Endothelial cell (in vitro differentiated cells): ENCODE measurements at regions not wholly inside any gene's neighbourhood (a gene's known extent, or its start where the extent isn't known, plus 50 kb on each side); places are given as distances from the start of the nearest gene placed in this dataset.

Experiments
- DNase-seq: peaks from one replicate; pipeline ENCODE4 v3.0.0; 2021; ENCODE audit warnings: low spot score
- H3K27ac Mint-ChIP-seq: one replicate; pipeline ENCODE4 v1.8.0; 2021; ENCODE audit warnings: mixed read lengths, inconsistent platforms; ENCODE audit not compliant: unreplicated experiment
- H3K27me3 Mint-ChIP-seq: one replicate; pipeline ENCODE4 v1.8.0; 2021; ENCODE audit warnings: mild to moderate bottlenecking, moderate library complexity, mixed read lengths, inconsistent platforms; ENCODE audit not compliant: unreplicated experiment
- H3K36me3 Mint-ChIP-seq: one replicate; pipeline ENCODE4 v1.8.0; 2021; ENCODE audit warnings: mild to moderate bottlenecking, low read depth, mixed read lengths, inconsistent platforms; ENCODE audit not compliant: unreplicated experiment
- H3K4me1 Mint-ChIP-seq: one replicate; pipeline ENCODE4 v1.8.0; 2021; ENCODE audit warnings: mild to moderate bottlenecking, mixed read lengths, inconsistent platforms; ENCODE audit not compliant: unreplicated experiment
- H3K4me3 Mint-ChIP-seq: one replicate; pipeline ENCODE4 v1.8.0; 2021; ENCODE audit warnings: mild to moderate bottlenecking, mixed read lengths, inconsistent platforms; ENCODE audit not compliant: unreplicated experiment
- H3K9me3 Mint-ChIP-seq: one replicate; pipeline ENCODE4 v1.8.0; 2021; ENCODE audit warnings: mixed read lengths, inconsistent platforms; ENCODE audit not compliant: unreplicated experiment
- TF ChIP-seq, protein P1 (sequence below): fragments of 200-600 bp; sonication (generic); IDR thresholded peaks from one replicate; pipeline ENCODE4 v1.5.0; 2021; ENCODE audit warnings: antibody characterized with exemption; ENCODE audit not compliant: unreplicated experiment

DNA sequence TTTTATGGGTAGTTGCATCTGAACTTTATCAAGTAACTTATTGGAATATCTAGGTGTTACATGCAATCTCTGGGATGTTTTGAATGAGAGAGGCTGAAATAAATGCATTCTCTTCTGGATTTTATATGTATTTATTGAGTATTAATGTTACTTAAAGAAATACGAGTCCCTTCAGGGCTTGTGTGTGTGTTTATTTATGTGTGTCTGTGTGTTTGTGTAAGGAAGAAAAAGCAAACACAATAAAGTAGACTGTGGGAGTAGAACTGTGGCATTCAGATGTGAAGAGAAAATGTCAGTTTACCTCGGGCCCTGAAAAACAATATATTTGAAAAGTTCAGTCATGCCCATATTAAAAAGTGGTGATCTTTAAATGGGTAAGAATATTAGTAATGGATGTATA is 250.5 kb downstream of the RPL10L start:
- Mint-ChIP-seq H3K27me3 (peaks cover 2% of the 10 kb centered on the region), H3K9me3 (no peaks in the 10 kb centered on the region), H3K27ac (no peak overlapping the region), H3K4me3 (no peak overlapping the region), H3K4me1 (peaks cover 8% of the 10 kb centered on the region), H3K36me3 (no peaks in the 10 kb centered on the region)
- TF ChIP-seq, protein P1, sequence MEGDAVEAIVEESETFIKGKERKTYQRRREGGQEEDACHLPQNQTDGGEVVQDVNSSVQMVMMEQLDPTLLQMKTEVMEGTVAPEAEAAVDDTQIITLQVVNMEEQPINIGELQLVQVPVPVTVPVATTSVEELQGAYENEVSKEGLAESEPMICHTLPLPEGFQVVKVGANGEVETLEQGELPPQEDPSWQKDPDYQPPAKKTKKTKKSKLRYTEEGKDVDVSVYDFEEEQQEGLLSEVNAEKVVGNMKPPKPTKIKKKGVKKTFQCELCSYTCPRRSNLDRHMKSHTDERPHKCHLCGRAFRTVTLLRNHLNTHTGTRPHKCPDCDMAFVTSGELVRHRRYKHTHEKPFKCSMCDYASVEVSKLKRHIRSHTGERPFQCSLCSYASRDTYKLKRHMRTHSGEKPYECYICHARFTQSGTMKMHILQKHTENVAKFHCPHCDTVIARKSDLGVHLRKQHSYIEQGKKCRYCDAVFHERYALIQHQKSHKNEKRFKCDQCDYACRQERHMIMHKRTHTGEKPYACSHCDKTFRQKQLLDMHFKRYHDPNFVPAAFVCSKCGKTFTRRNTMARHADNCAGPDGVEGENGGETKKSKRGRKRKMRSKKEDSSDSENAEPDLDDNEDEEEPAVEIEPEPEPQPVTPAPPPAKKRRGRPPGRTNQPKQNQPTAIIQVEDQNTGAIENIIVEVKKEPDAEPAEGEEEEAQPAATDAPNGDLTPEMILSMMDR, result no peak
- DNase-seq, result no peak

DNA sequence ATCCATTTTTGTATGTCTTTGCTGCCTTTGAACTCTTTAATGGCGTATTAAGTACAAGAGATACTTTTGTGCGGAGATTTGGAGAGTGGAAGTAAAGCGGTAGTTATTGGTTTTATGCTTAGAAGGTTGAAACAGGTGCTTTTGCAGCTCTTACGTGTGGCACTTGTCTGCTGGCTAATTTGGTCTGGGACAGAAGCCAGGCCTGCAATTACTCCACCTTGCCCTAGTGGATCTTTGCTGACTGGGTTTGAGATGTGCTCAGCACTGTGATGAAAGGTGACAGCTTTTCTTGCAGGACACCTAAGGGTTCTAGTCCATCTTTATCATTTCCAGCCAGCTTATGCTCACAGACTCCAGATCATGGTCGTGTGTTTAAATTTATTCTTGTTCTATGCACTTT is 252.5 kb downstream of the RPL10L start:
- TF ChIP-seq, protein P1, result no peak
- H3K27ac Mint-ChIP-seq, result no peak overlapping the region
- no peaks in the 10 kb centered on the region for H3K9me3 Mint-ChIP-seq
- H3K36me3 Mint-ChIP-seq, result no peaks in the 10 kb centered on the region
- H3K27me3 Mint-ChIP-seq, result peaks cover 2% of the 10 kb centered on the region
- no peak overlapping the region for H3K4me3 Mint-ChIP-seq
- H3K4me1 Mint-ChIP-seq, result no peaks in the 10 kb centered on the region
- DNase-seq, result no peak

DNA sequence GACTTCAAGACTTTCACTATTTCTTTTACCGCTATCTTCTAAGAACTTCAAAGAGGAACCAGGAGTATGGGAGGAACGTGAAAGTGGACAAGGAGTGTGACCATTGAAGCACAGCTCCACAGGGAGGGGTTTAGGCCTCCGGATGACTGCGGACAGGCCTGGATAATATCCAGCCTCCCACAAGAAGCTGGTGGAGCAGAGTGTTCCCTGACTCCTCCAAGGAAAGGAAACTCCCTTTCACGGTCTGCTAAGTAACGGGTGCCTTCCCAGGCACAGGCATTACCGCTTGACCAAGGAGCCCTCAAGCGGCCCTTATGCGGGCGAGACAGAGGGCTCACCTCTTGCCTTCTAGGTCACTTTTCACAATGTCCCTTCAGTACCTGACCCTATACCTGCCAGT is 267.0 kb downstream of the RPL10L start:
- Mint-ChIP-seq H3K4me3 (no peak overlapping the region), H3K4me1 (no peaks in the 10 kb centered on the region), H3K27me3 (no peaks in the 10 kb centered on the region), H3K36me3 (no peaks in the 10 kb centered on the region), H3K9me3 (no peaks in the 10 kb centered on the region), H3K27ac (no peak overlapping the region)
- no peak for DNase-seq
- TF ChIP-seq, protein P1, result no peak

DNA sequence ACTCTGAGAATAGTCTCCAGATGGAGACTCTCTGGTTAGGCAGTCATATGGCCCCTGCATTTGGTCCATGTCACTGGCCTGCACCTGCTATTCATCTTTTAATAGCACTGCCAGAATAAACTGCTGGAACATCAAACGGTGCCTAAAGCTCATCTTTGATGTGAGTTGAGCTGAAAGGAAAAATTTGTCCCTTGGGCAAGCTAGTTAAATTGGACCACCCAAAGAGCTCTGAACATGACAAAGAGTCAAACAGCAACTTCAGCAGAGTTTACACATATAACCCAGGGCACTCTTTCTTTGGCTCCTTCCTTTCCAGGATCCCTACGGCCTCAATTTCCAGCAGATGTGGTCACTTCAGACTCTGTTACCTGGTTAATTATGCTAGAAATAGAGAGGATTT is 269.9 kb downstream of the RPL10L start:
- Mint-ChIP-seq H3K4me1 (no peaks in the 10 kb centered on the region), H3K4me3 (no peak overlapping the region), H3K27me3 (no peaks in the 10 kb centered on the region), H3K27ac (no peak overlapping the region), H3K9me3 (no peaks in the 10 kb centered on the region), H3K36me3 (no peaks in the 10 kb centered on the region)
- DNase-seq, result no peak
- TF ChIP-seq, protein P1, result no peak

DNA sequence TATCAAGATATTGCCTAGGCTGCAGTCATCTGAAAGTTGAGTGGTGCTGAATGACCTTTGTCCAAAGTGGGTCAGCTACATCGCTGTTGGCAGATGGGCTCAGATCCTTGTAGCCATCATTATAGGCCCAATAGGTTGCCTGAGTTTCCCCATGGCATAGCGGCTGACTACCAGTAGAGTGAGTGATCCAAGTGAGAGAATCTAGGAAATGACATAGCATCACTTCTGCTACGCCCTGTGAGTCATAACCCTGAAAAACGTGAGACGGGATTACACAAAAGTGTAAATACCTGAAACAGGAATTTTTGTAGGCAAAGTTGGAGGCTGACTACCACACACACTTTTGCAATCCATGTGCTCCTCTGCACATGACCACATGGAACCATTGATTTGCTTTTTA is 273.3 kb downstream of the RPL10L start:
- no peaks in the 10 kb centered on the region for H3K36me3 Mint-ChIP-seq
- H3K27me3 Mint-ChIP-seq, result no peaks in the 10 kb centered on the region
- no peaks in the 10 kb centered on the region for H3K4me1 Mint-ChIP-seq
- DNase-seq, result no peak
- no peaks in the 10 kb centered on the region for H3K9me3 Mint-ChIP-seq
- H3K4me3 Mint-ChIP-seq, result no peak overlapping the region
- no peak overlapping the region for H3K27ac Mint-ChIP-seq
- TF ChIP-seq, protein P1, result no peak
